Effector memory CD8-positive, alpha-beta T cell (primary cell): ENCODE measurements at regions not wholly inside any gene's neighbourhood (a gene's known extent, or its start where the extent isn't known, plus 50 kb on each side); places are given as distances from the start of the nearest gene placed in this dataset.

ENCODE experiments used
- ATAC-seq: fragments of 150-1000 bp; cut with Tn5 transposase; replicated peaks from 2 replicates; pipeline ENCODE4 v1.10.0; 2021; ENCODE audit warnings: mild to moderate bottlenecking, moderate library complexity
- DNase-seq, 3 experiments: peaks; one replicate each; pipeline ENCODE4 v3.0.0; 2021
- H3K27ac Mint-ChIP-seq, 2 donors: one replicate each; pipeline ENCODE4 v1.8.0; 2022; ENCODE audit warnings: mild to moderate bottlenecking in 2 of 2, mixed read lengths in 2 of 2, moderate library complexity in 2 of 2
- H3K27me3 Mint-ChIP-seq, 2 donors: one replicate each; pipeline ENCODE4 v1.8.0; 2022; ENCODE audit warnings: mixed read lengths in 2 of 2
- H3K36me3 Mint-ChIP-seq: one replicate; pipeline ENCODE4 v1.8.0; 2022; ENCODE audit warnings: mild to moderate bottlenecking, moderate library complexity, mixed read lengths; ENCODE audit not compliant: insufficient read depth
- H3K4me1 Mint-ChIP-seq, 2 donors: one replicate each; pipeline ENCODE4 v1.8.0; 2022; ENCODE audit warnings: low read depth in 2 of 2, mixed read lengths in 2 of 2
- H3K4me3 Mint-ChIP-seq, 2 donors: one replicate each; pipeline ENCODE4 v1.8.0; 2022; ENCODE audit warnings: mild to moderate bottlenecking in 2 of 2, mixed read lengths in 2 of 2, moderate library complexity in 2 of 2
- H3K9me3 Mint-ChIP-seq, 2 donors: one replicate each; pipeline ENCODE4 v1.8.0; 2022; ENCODE audit warnings: mixed read lengths in 2 of 2

- no peak overlapping the region for H3K27ac Mint-ChIP-seq
- ATAC-seq (no peak), DNase-seq (no peak)
- H3K9me3 Mint-ChIP-seq: no peaks in the 10 kb centered on the region
- no peaks in the 10 kb centered on the region for H3K27me3 Mint-ChIP-seq
- peaks cover 0 to 5% of the 10 kb centered on the region in 2 donors for H3K4me1 Mint-ChIP-seq
- H3K4me3 Mint-ChIP-seq: no peak overlapping the region
- H3K36me3 Mint-ChIP-seq: no peaks in the 10 kb centered on the region
These were observed 156.9 kb upstream of the DPYD start for GRCh38 chr1:98077691-98078090.

- Mint-ChIP-seq H3K27me3 (peaks cover 7 to 8% of the 10 kb centered on the region in 2 donors), H3K9me3 (no peaks in the 10 kb centered on the region), H3K4me3 (no peak overlapping the region), H3K27ac (no peak overlapping the region), H3K4me1 (peaks cover 0 to 7% of the 10 kb centered on the region in 2 donors), H3K36me3 (no peaks in the 10 kb centered on the region)
- no peak for ATAC-seq
- no peak for DNase-seq
These were observed 154.8 kb upstream of the DPYD start for GRCh38 chr1:98075626-98076025.

- H3K36me3 Mint-ChIP-seq: no peaks in the 10 kb centered on the region
- H3K27ac Mint-ChIP-seq: no peak overlapping the region
- H3K4me1 Mint-ChIP-seq: peaks cover 0 to 7% of the 10 kb centered on the region in 2 donors
- no peak for DNase-seq
- H3K27me3 Mint-ChIP-seq: peaks cover 7 to 8% of the 10 kb centered on the region in 2 donors
- H3K9me3 Mint-ChIP-seq: no peaks in the 10 kb centered on the region
- no peak overlapping the region for H3K4me3 Mint-ChIP-seq
- no peak for ATAC-seq
These were observed 153.0 kb upstream of the DPYD start for GRCh38 chr1:98073823-98074222.

GRCh38 chr1:98073106-98073505 is 152.3 kb upstream of the DPYD start:
- peaks cover 0 to 7% of the 10 kb centered on the region in 2 donors for H3K4me1 Mint-ChIP-seq
- H3K4me3 Mint-ChIP-seq: no peak overlapping the region
- peaks cover 7 to 8% of the 10 kb centered on the region in 2 donors for H3K27me3 Mint-ChIP-seq
- H3K27ac Mint-ChIP-seq: no peak overlapping the region
- no peaks in the 10 kb centered on the region for H3K36me3 Mint-ChIP-seq
- DNase-seq (no peak), ATAC-seq (no peak)
- H3K9me3 Mint-ChIP-seq: no peaks in the 10 kb centered on the region

GRCh38 chr1:98072047-98072446 is 151.2 kb upstream of the DPYD start:
- no peak for ATAC-seq
- peaks cover 0 to 7% of the 10 kb centered on the region in 2 donors for H3K4me1 Mint-ChIP-seq
- no peaks in the 10 kb centered on the region for H3K36me3 Mint-ChIP-seq
- H3K27ac Mint-ChIP-seq: no peak overlapping the region
- DNase-seq: no peak
- peaks cover 7 to 9% of the 10 kb centered on the region in 2 donors for H3K27me3 Mint-ChIP-seq
- no peak overlapping the region for H3K4me3 Mint-ChIP-seq
- no peaks in the 10 kb centered on the region for H3K9me3 Mint-ChIP-seq

- H3K27me3 Mint-ChIP-seq: peaks cover 14 to 20% of the 10 kb centered on the region in 2 donors
- ATAC-seq: no peak
- H3K36me3 Mint-ChIP-seq: no peaks in the 10 kb centered on the region
- H3K27ac Mint-ChIP-seq: no peak overlapping the region
- peaks cover 0 to 3% of the 10 kb centered on the region in 2 donors for H3K4me1 Mint-ChIP-seq
- H3K9me3 Mint-ChIP-seq: no peaks in the 10 kb centered on the region
- H3K4me3 Mint-ChIP-seq: no peak overlapping the region
- no peak for DNase-seq
These were observed 147.2 kb upstream of the DPYD start for GRCh38 chr1:98068016-98068415.

- no peak for ATAC-seq
- H3K4me3 Mint-ChIP-seq: no peak overlapping the region
- H3K27me3 Mint-ChIP-seq: peaks cover 11 to 17% of the 10 kb centered on the region in 2 donors
- H3K9me3 Mint-ChIP-seq: no peaks in the 10 kb centered on the region
- peaks cover 0 to 3% of the 10 kb centered on the region in 2 donors for H3K4me1 Mint-ChIP-seq
- no peak for DNase-seq
- H3K27ac Mint-ChIP-seq: no peak overlapping the region
- H3K36me3 Mint-ChIP-seq: no peaks in the 10 kb centered on the region
These were observed 146.1 kb upstream of the DPYD start for GRCh38 chr1:98066911-98067310.

- Mint-ChIP-seq H3K4me3 (no peak overlapping the region), H3K27ac (no peak overlapping the region), H3K36me3 (no peaks in the 10 kb centered on the region), H3K4me1 (peaks cover 0 to under 1% of the 10 kb centered on the region in 2 donors), H3K27me3 (peaks cover 30 to 47% of the 10 kb centered on the region in 2 donors), H3K9me3 (no peaks in the 10 kb centered on the region)
- DNase-seq (no peak), ATAC-seq (no peak)
These were observed 138.8 kb upstream of the DPYD start for GRCh38 chr1:98059620-98060019.

- peaks cover 35 to 57% of the 10 kb centered on the region in 2 donors for H3K27me3 Mint-ChIP-seq
- DNase-seq (no peak), ATAC-seq (no peak)
- H3K4me3 Mint-ChIP-seq: no peak overlapping the region
- H3K36me3 Mint-ChIP-seq: no peaks in the 10 kb centered on the region
- no peaks in the 10 kb centered on the region for H3K9me3 Mint-ChIP-seq
- no peak overlapping the region for H3K27ac Mint-ChIP-seq
- peaks cover 6 to 8% of the 10 kb centered on the region in 2 donors for H3K4me1 Mint-ChIP-seq
These were observed 137.8 kb upstream of the DPYD start for GRCh38 chr1:98058676-98059075.

- no peak for ATAC-seq
- DNase-seq: no peak
- Mint-ChIP-seq H3K27ac (no peak overlapping the region), H3K27me3 (peaks cover 47 to 70% of the 10 kb centered on the region in 2 donors), H3K4me1 (peaks cover 14 to 18% of the 10 kb centered on the region in 2 donors), H3K36me3 (peaks cover 9% of the 10 kb centered on the region), H3K4me3 (no peak overlapping the region), H3K9me3 (no peaks in the 10 kb centered on the region)
These were observed 136.5 kb upstream of the DPYD start for GRCh38 chr1:98057236-98057910.

GRCh38 chr1:98056781-98057180 is 135.9 kb upstream of the DPYD start:
- peaks cover 48 to 70% of the 10 kb centered on the region in 2 donors for H3K27me3 Mint-ChIP-seq
- H3K4me3 Mint-ChIP-seq: no peak overlapping the region
- no peaks in the 10 kb centered on the region for H3K9me3 Mint-ChIP-seq
- H3K4me1 Mint-ChIP-seq: peaks cover 14 to 18% of the 10 kb centered on the region in 2 donors
- DNase-seq (no peak), ATAC-seq (no peak)
- no peak overlapping the region for H3K27ac Mint-ChIP-seq
- H3K36me3 Mint-ChIP-seq: peaks cover 9% of the 10 kb centered on the region

- peaks cover 9% of the 10 kb centered on the region for H3K36me3 Mint-ChIP-seq
- H3K27ac Mint-ChIP-seq: no peak overlapping the region
- DNase-seq (no peak), ATAC-seq (no peak)
- no peak overlapping the region for H3K4me3 Mint-ChIP-seq
- no peaks in the 10 kb centered on the region for H3K9me3 Mint-ChIP-seq
- peaks cover 52 to 78% of the 10 kb centered on the region in 2 donors for H3K27me3 Mint-ChIP-seq
- H3K4me1 Mint-ChIP-seq: peaks cover 14 to 18% of the 10 kb centered on the region in 2 donors
These were observed 134.6 kb upstream of the DPYD start for GRCh38 chr1:98055457-98055856.

GRCh38 chr1:98054786-98055185 is 134.0 kb upstream of the DPYD start:
- no peaks in the 10 kb centered on the region for H3K9me3 Mint-ChIP-seq
- DNase-seq (no peak), ATAC-seq (no peak)
- H3K36me3 Mint-ChIP-seq: peaks cover 9% of the 10 kb centered on the region
- H3K4me1 Mint-ChIP-seq: peaks cover 14 to 18% of the 10 kb centered on the region in 2 donors
- H3K27ac Mint-ChIP-seq: no peak overlapping the region
- H3K27me3 Mint-ChIP-seq: peaks cover 51 to 78% of the 10 kb centered on the region in 2 donors
- peak overlapping the region; percentile 76 to 77 for H3K4me3 Mint-ChIP-seq

GRCh38 chr1:98054367-98054701 is 133.5 kb upstream of the DPYD start:
- ATAC-seq (no peak), DNase-seq (no peak)
- Mint-ChIP-seq H3K27ac (no peak overlapping the region), H3K9me3 (no peaks in the 10 kb centered on the region), H3K27me3 (peaks cover 56 to 80% of the 10 kb centered on the region in 2 donors), H3K4me1 (peaks cover 17 to 22% of the 10 kb centered on the region in 2 donors), H3K4me3 (peak overlapping the region; percentile 76 to 77), H3K36me3 (peaks cover 9% of the 10 kb centered on the region)
